ENCODE measurements at regions not wholly inside any gene's neighbourhood (a gene's known extent, or its start where the extent isn't known, plus 50 kb on each side); places are given as distances from the start of the nearest gene placed in this dataset.

DNA sequence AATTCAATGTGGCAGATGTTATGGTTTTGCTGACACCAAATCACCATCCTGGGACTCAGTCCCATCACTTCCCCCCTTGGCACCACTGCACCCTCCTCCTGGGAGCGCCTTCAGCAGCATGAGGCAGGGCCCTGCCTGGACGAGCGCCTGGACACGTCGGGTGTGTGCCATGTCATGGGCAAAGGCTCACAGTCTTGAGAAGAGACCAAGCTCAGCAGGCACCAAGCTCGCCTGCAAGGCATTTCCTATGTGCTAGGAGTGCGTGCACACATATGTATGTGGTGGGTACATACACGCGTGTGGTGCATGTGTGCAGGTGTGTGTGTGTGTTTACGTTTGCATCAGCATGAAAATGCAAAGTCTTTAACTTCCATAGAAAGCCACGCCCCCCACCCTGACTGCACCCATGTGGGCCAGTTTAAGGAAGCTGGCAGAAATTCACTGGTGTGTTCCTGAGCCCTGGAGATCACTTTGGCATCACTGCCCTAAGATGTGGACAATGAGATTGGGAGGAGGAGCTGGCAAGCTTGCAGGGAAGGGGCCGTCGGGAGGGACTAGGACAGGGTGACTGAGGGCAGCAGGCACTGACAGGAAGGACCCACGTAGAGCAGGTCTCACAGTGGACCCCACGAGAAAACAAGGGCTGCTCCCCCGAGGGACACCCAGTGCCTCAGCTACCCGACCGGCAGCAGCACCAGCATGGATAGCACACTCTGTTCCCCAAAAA is 169.9 kb upstream of the PPP2R2D start:
- no peak for DNase-seq (ENCODE audit: low read depth)
- FAIRE-seq: no peak
- Histone ChIP-seq H3K36me3 (ENCODE audit: control insufficient read depth, insufficient read depth, low read length) (no peaks in the 10 kb centered on the region), H3K4me3 (ENCODE audit: low read depth, low read length) (no peak overlapping the region), H3K27me3 (ENCODE audit: control insufficient read depth, insufficient read depth, low read length) (no peaks in the 10 kb centered on the region)
- TF ChIP-seq, protein P1, sequence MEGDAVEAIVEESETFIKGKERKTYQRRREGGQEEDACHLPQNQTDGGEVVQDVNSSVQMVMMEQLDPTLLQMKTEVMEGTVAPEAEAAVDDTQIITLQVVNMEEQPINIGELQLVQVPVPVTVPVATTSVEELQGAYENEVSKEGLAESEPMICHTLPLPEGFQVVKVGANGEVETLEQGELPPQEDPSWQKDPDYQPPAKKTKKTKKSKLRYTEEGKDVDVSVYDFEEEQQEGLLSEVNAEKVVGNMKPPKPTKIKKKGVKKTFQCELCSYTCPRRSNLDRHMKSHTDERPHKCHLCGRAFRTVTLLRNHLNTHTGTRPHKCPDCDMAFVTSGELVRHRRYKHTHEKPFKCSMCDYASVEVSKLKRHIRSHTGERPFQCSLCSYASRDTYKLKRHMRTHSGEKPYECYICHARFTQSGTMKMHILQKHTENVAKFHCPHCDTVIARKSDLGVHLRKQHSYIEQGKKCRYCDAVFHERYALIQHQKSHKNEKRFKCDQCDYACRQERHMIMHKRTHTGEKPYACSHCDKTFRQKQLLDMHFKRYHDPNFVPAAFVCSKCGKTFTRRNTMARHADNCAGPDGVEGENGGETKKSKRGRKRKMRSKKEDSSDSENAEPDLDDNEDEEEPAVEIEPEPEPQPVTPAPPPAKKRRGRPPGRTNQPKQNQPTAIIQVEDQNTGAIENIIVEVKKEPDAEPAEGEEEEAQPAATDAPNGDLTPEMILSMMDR (IDR thresholded peaks at IDR 0.05; ENCODE audit: insufficient read depth, low read length, severe bottlenecking): no peak

- no peaks in the 10 kb centered on the region for H3K27me3 ChIP-seq (ENCODE audit: control insufficient read depth, insufficient read depth, low read length)
- DNase-seq (ENCODE audit: low read depth) (no peak), FAIRE-seq (peak; percentile 55)
- H3K36me3 ChIP-seq (ENCODE audit: control insufficient read depth, insufficient read depth, low read length): no peaks in the 10 kb centered on the region
- TF ChIP-seq, protein P1 (IDR thresholded peaks at IDR 0.05; ENCODE audit: insufficient read depth, low read length, severe bottlenecking): no peak
- H3K4me3 ChIP-seq (ENCODE audit: low read depth, low read length): no peak overlapping the region
These were observed 168.8 kb upstream of the PPP2R2D start for GRCh38 chr10:131731780-131732630.

DNA sequence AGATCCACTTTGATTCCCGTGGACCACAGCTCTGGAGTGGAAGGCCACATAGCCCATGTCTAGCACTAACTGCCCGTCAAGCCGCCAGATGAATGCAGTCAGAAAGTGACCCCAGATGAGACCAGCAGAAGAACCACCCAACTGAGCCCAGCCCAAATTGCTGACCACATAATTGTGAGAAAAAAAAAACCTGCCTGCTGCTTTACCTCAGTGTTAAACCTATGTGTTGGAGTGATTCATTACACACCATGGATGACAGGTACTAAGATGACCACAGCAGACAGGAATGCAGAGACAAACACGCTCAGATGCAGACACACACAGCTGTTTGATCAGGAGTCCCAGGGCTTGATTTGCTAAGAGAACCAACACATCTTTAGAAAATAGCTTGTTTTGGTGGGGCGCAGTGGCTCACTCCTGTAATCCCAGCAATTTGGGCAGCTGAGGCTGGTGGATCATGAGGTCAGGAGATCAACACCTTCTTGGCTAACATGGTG is 168.1 kb upstream of the PPP2R2D start:
- TF ChIP-seq, protein P1 (IDR thresholded peaks at IDR 0.05; ENCODE audit: insufficient read depth, low read length, severe bottlenecking): no peak
- Histone ChIP-seq H3K36me3 (ENCODE audit: control insufficient read depth, insufficient read depth, low read length) (no peaks in the 10 kb centered on the region), H3K27me3 (ENCODE audit: control insufficient read depth, insufficient read depth, low read length) (no peaks in the 10 kb centered on the region), H3K4me3 (ENCODE audit: low read depth, low read length) (no peak overlapping the region)
- peak; percentile 42 for DNase-seq (ENCODE audit: low read depth)
- FAIRE-seq: no peak

- Histone ChIP-seq H3K27me3 (ENCODE audit: control insufficient read depth, insufficient read depth, low read length) (no peaks in the 10 kb centered on the region), H3K36me3 (ENCODE audit: control insufficient read depth, insufficient read depth, low read length) (no peaks in the 10 kb centered on the region), H3K4me3 (ENCODE audit: low read depth, low read length) (no peak overlapping the region)
- DNase-seq (ENCODE audit: low read depth) (no peak), FAIRE-seq (no peak)
- TF ChIP-seq, protein P1 (IDR thresholded peaks at IDR 0.05; ENCODE audit: insufficient read depth, low read length, severe bottlenecking): no peak
These were observed 167.2 kb upstream of the PPP2R2D start for GRCh38 chr10:131733596-131733995.

- H3K4me3 ChIP-seq (ENCODE audit: low read depth, low read length): no peak overlapping the region
- TF ChIP-seq, protein P1 (IDR thresholded peaks at IDR 0.05; ENCODE audit: insufficient read depth, low read length, severe bottlenecking): no peak
- no peaks in the 10 kb centered on the region for H3K36me3 ChIP-seq (ENCODE audit: control insufficient read depth, insufficient read depth, low read length)
- no peaks in the 10 kb centered on the region for H3K27me3 ChIP-seq (ENCODE audit: control insufficient read depth, insufficient read depth, low read length)
- DNase-seq (ENCODE audit: low read depth) (no peak), FAIRE-seq (no peak)
These were observed 165.2 kb upstream of the PPP2R2D start for GRCh38 chr10:131735577-131735976.

All from bronchial epithelial cell (primary cell).